ENCODE measurements at regions not wholly inside any gene's neighbourhood (a gene's known extent, or its start where the extent isn't known, plus 50 kb on each side); places are given as distances from the start of the nearest gene placed in this dataset.

- no peaks in the 10 kb centered on the region for H3K36me3 ChIP-seq (ENCODE audit: control insufficient read depth in 2 of 2, insufficient read depth in 2 of 2, low read length in 1 of 2)
- WGBS (ENCODE audit: insufficient coverage, insufficient replicate concordance, low lambda C conversion rate, missing lambda C conversion rate): 2% methylated on average over 3 of the region's 3 CpGs
- no peaks in the 10 kb centered on the region for H3K9me3 ChIP-seq (replicated peaks; ENCODE audit: control insufficient read depth, insufficient read depth, low read length)
- no peaks in the 10 kb centered on the region for H3K27me3 ChIP-seq (replicated peaks in 1 of 2; ENCODE audit: control insufficient read depth in 2 of 2, insufficient read depth in 2 of 2, low read length in 1 of 2)
- intact Hi-C loops (cut with micrococcal nuclease; ENCODE audit: unreplicated experiment): no loop called here
- no peak for FAIRE-seq
- ATAC-seq: no peak
- CTCF ChIA-PET: interaction anchor here (0.6 kb wide), 1 partner anchor 766 kb away, joined by 3 read pairs; no protein-coding TSS in a partner anchor
- SMC1A ChIA-PET (ENCODE audit: uncharacterized antibody, unreplicated experiment): interaction anchor here (0.7 kb wide), 1 partner anchor 21 kb away, joined by 3 read pairs; no protein-coding TSS in a partner anchor
- H3K4me1 ChIP-seq (ENCODE audit: control insufficient read depth, insufficient read depth, low read length): no peaks in the 10 kb centered on the region
- RAD21 ChIA-PET (ENCODE audit: unreplicated experiment): no interaction called here
- H2AFZ ChIP-seq (ENCODE audit: control insufficient read depth, low read depth, low read length): no peak overlapping the region
- no TSS peak for BruUV-seq (replicated peaks)
- no peak overlapping the region for H3K4me3 ChIP-seq
- POLR2A ChIA-PET: no interaction called here
- H3K27ac ChIP-seq (ENCODE audit: control insufficient read depth, insufficient read depth): no peak overlapping the region
- TF ChIP-seq BHLHE40 (IDR thresholded peaks at IDR 0.05; ENCODE audit: borderline replicate concordance in 1 of 2, low read depth in 2 of 2, low read length in 1 of 2) (no peak), ELK1 (IDR thresholded peaks at IDR 0.05; ENCODE audit: low read depth, low read length) (no peak), ATF2 (IDR thresholded peaks at IDR 0.05; ENCODE audit: low read length) (no peak), E2F8 (IDR thresholded peaks at IDR 0.05; ENCODE audit: low read depth, partially characterized antibody) (no peak), BRCA1 (IDR thresholded peaks at IDR 0.05; ENCODE audit: low read depth, low read length) (no peak), EED (IDR thresholded peaks at IDR 0.05; ENCODE audit: low read depth) (no peak), SREBF2 (IDR thresholded peaks at IDR 0.05; ENCODE audit: low read length) (no peak), MYB (IDR thresholded peaks at IDR 0.05; ENCODE audit: borderline replicate concordance, low read depth, low read length) (no peak), ASH2L (IDR thresholded peaks at IDR 0.05; ENCODE audit: borderline replicate concordance, low read depth) (no peak), ZZZ3 (IDR thresholded peaks at IDR 0.05; ENCODE audit: control insufficient read depth, insufficient read length, low read depth) (no peak)
- no peak for DNase-seq (ENCODE audit: low read depth, low spot score)
- no peak overlapping the region for H3K9ac ChIP-seq (ENCODE audit: control insufficient read depth, insufficient read depth, low read length)
- H3K4me2 ChIP-seq (ENCODE audit: control insufficient read depth, insufficient read depth): no peak overlapping the region
- in situ Hi-C loops (cut with MboI): no loop called here
- H4K20me1 ChIP-seq (ENCODE audit: control insufficient read depth, insufficient read depth): no peaks in the 10 kb centered on the region
- H3K79me2 ChIP-seq (ENCODE audit: control insufficient read depth, insufficient read depth, low read length): no peaks in the 10 kb centered on the region
Measured at GRCh38 chr5:118224546-118224945, 763.8 kb downstream of the DTWD2 start.

Measured in GM12878 (cell line).